ENCODE measurements at regions not wholly inside any gene's neighbourhood (a gene's known extent, or its start where the extent isn't known, plus 50 kb on each side); places are given as distances from the start of the nearest gene placed in this dataset.
A peak's percentile ranks its signal among the peaks of the same experiment; 100 is the strongest.

GRCh38 chr1:43043695-43044094 is 85.0 kb upstream of the SLC2A1 start:
- CTCF ChIA-PET, result no interaction called here
- H3K9me3 Mint-ChIP-seq, result no peaks in the 10 kb centered on the region
- H3K4me1 Mint-ChIP-seq, result peaks cover 9% of the 10 kb centered on the region
- H3K4me3 Mint-ChIP-seq, result no peak overlapping the region
- H3K36me3 Mint-ChIP-seq, result no peaks in the 10 kb centered on the region
- peaks cover 29% of the 10 kb centered on the region for H3K27me3 Mint-ChIP-seq
- no peak for DNase-seq
- H3K27ac Mint-ChIP-seq, result no peak overlapping the region

- CTCF ChIA-PET, result interaction anchor here (1.2 to 1.7 kb wide), 3 partner anchors 9 to 31 kb away, joined by 3 to 6 read pairs (median 4); no protein-coding TSS in a partner anchor
- no peak for DNase-seq
- H3K9me3 Mint-ChIP-seq, result no peaks in the 10 kb centered on the region
- no peak overlapping the region for H3K4me3 Mint-ChIP-seq
- peaks cover 31% of the 10 kb centered on the region for H3K27me3 Mint-ChIP-seq
- peaks cover 9% of the 10 kb centered on the region for H3K4me1 Mint-ChIP-seq
- H3K27ac Mint-ChIP-seq, result no peak overlapping the region
- H3K36me3 Mint-ChIP-seq, result no peaks in the 10 kb centered on the region
These were observed 84.2 kb upstream of the SLC2A1 start for GRCh38 chr1:43042773-43043457.

GRCh38 chr1:43042127-43042526 is 83.5 kb upstream of the SLC2A1 start:
- H3K27me3 Mint-ChIP-seq, result peaks cover 36% of the 10 kb centered on the region
- peaks cover 9% of the 10 kb centered on the region for H3K4me1 Mint-ChIP-seq
- no peak for DNase-seq
- H3K4me3 Mint-ChIP-seq, result no peak overlapping the region
- H3K36me3 Mint-ChIP-seq, result no peaks in the 10 kb centered on the region
- CTCF ChIA-PET, result interaction anchor here (1.2 to 1.7 kb wide), 3 partner anchors 8 to 32 kb away, joined by 3 to 6 read pairs (median 4); no protein-coding TSS in a partner anchor
- H3K9me3 Mint-ChIP-seq, result no peaks in the 10 kb centered on the region
- H3K27ac Mint-ChIP-seq, result no peak overlapping the region

GRCh38 chr1:43041591-43041990 is 82.9 kb upstream of the SLC2A1 start:
- no peaks in the 10 kb centered on the region for H3K36me3 Mint-ChIP-seq
- CTCF ChIA-PET, result interaction anchor here (1.2 to 1.7 kb wide), 3 partner anchors 20 to 129 kb away, joined by 3 to 6 read pairs (median 3); no protein-coding TSS in a partner anchor
- H3K4me1 Mint-ChIP-seq, result peaks cover 13% of the 10 kb centered on the region
- H3K27ac Mint-ChIP-seq, result no peak overlapping the region
- no peak overlapping the region for H3K4me3 Mint-ChIP-seq
- no peak for DNase-seq
- H3K27me3 Mint-ChIP-seq, result peaks cover 32% of the 10 kb centered on the region
- H3K9me3 Mint-ChIP-seq, result no peaks in the 10 kb centered on the region

- no peak for DNase-seq
- H3K36me3 Mint-ChIP-seq, result no peaks in the 10 kb centered on the region
- peaks cover 26% of the 10 kb centered on the region for H3K4me1 Mint-ChIP-seq
- H3K4me3 Mint-ChIP-seq, result no peak overlapping the region
- H3K27ac Mint-ChIP-seq, result no peak overlapping the region
- no peaks in the 10 kb centered on the region for H3K9me3 Mint-ChIP-seq
- H3K27me3 Mint-ChIP-seq, result peaks cover 18% of the 10 kb centered on the region
- CTCF ChIA-PET, result no interaction called here
These were observed 80.8 kb upstream of the SLC2A1 start for GRCh38 chr1:43039228-43040055.

GRCh38 chr1:43038232-43038935 is 79.7 kb upstream of the SLC2A1 start:
- Mint-ChIP-seq H3K36me3 (no peaks in the 10 kb centered on the region), H3K4me3 (no peak overlapping the region), H3K9me3 (no peaks in the 10 kb centered on the region), H3K27ac (no peak overlapping the region), H3K4me1 (peaks cover 33% of the 10 kb centered on the region), H3K27me3 (peaks cover 12% of the 10 kb centered on the region)
- CTCF ChIA-PET, result interaction anchor here (0.6 kb wide), 1 partner anchor 1853 kb away, joined by 3 read pairs; no protein-coding TSS in a partner anchor
- DNase-seq, result no peak

- Mint-ChIP-seq H3K9me3 (no peaks in the 10 kb centered on the region), H3K4me1 (peaks cover 25% of the 10 kb centered on the region), H3K27ac (no peak overlapping the region), H3K27me3 (peaks cover 12% of the 10 kb centered on the region), H3K4me3 (no peak overlapping the region), H3K36me3 (no peaks in the 10 kb centered on the region)
- DNase-seq, result no peak
- CTCF ChIA-PET, result no interaction called here
These were observed 78.8 kb upstream of the SLC2A1 start for GRCh38 chr1:43037466-43037865.

GRCh38 chr1:43036932-43037331 is 78.3 kb upstream of the SLC2A1 start:
- Mint-ChIP-seq H3K4me1 (peaks cover 24% of the 10 kb centered on the region), H3K4me3 (no peak overlapping the region), H3K27me3 (peaks cover 12% of the 10 kb centered on the region), H3K27ac (no peak overlapping the region), H3K9me3 (no peaks in the 10 kb centered on the region), H3K36me3 (no peaks in the 10 kb centered on the region)
- no peak for DNase-seq
- CTCF ChIA-PET, result no interaction called here

GRCh38 chr1:43035821-43036741 is 77.4 kb upstream of the SLC2A1 start:
- Mint-ChIP-seq H3K4me1 (peaks cover 24% of the 10 kb centered on the region), H3K4me3 (no peak overlapping the region), H3K9me3 (no peaks in the 10 kb centered on the region), H3K36me3 (no peaks in the 10 kb centered on the region), H3K27me3 (peaks cover 12% of the 10 kb centered on the region), H3K27ac (no peak overlapping the region)
- CTCF ChIA-PET, result no interaction called here
- DNase-seq, result no peak

- H3K9me3 Mint-ChIP-seq, result no peaks in the 10 kb centered on the region
- no peak overlapping the region for H3K4me3 Mint-ChIP-seq
- H3K27ac Mint-ChIP-seq, result peak overlapping the region; percentile 89
- DNase-seq, result peak; percentile 26
- CTCF ChIA-PET, result no interaction called here
- no peaks in the 10 kb centered on the region for H3K36me3 Mint-ChIP-seq
- peaks cover 24% of the 10 kb centered on the region for H3K4me1 Mint-ChIP-seq
- peaks cover 12% of the 10 kb centered on the region for H3K27me3 Mint-ChIP-seq
These were observed 76.1 kb upstream of the SLC2A1 start for GRCh38 chr1:43034778-43035177.

- Mint-ChIP-seq H3K9me3 (no peaks in the 10 kb centered on the region), H3K36me3 (no peaks in the 10 kb centered on the region), H3K4me3 (no peak overlapping the region), H3K27me3 (peaks cover 12% of the 10 kb centered on the region), H3K4me1 (peaks cover 24% of the 10 kb centered on the region), H3K27ac (peak overlapping the region; percentile 89)
- CTCF ChIA-PET, result interaction anchor here (0.8 to 1.8 kb wide), 4 partner anchors 8 to 256 kb away, joined by 3 to 4 read pairs (median 3); no protein-coding TSS in a partner anchor
- DNase-seq, result no peak
These were observed 75.6 kb upstream of the SLC2A1 start for GRCh38 chr1:43034195-43034658.

GRCh38 chr1:43031316-43032203 is 72.9 kb upstream of the SLC2A1 start:
- H3K27ac Mint-ChIP-seq, result no peak overlapping the region
- H3K9me3 Mint-ChIP-seq, result no peaks in the 10 kb centered on the region
- DNase-seq, result no peak
- no peak overlapping the region for H3K4me3 Mint-ChIP-seq
- CTCF ChIA-PET, result interaction anchor here (1.4 kb wide), 1 partner anchor 42 kb away, joined by 3 read pairs; no protein-coding TSS in a partner anchor
- peaks cover 19% of the 10 kb centered on the region for H3K4me1 Mint-ChIP-seq
- no peaks in the 10 kb centered on the region for H3K36me3 Mint-ChIP-seq
- peaks cover 14% of the 10 kb centered on the region for H3K27me3 Mint-ChIP-seq
